Dendritic cell treated with granulocyte-macrophage colony-stimulating factor and Interleukin-4, amounts not matched to agents 40 ng/mL and 50 ng/mL, for 4 days (primary cell): ENCODE measurements at regions not wholly inside any gene's neighbourhood (a gene's known extent, or its start where the extent isn't known, plus 50 kb on each side); places are given as distances from the start of the nearest gene placed in this dataset.
"Not testable (repeated sequence)": the region's sequence is repeated elsewhere in the genome, so short reads cannot be mapped to it uniquely, and the experiment has no call there.

Experiments
- H3K27ac Mint-ChIP-seq: one replicate; pipeline ENCODE4 v1.8.0; 2022; ENCODE audit warnings: mild to moderate bottlenecking, mixed read lengths
- H3K27me3 Mint-ChIP-seq: one replicate; pipeline ENCODE4 v1.8.0; 2022; ENCODE audit warnings: mild to moderate bottlenecking, mixed read lengths
- H3K36me3 Mint-ChIP-seq: one replicate; pipeline ENCODE4 v1.8.0; 2022; ENCODE audit warnings: low read depth, mixed read lengths
- H3K4me1 Mint-ChIP-seq: one replicate; pipeline ENCODE4 v1.8.0; 2022; ENCODE audit warnings: low read depth, mixed read lengths
- H3K4me3 Mint-ChIP-seq: one replicate; pipeline ENCODE4 v1.8.0; 2022; ENCODE audit warnings: mild to moderate bottlenecking, moderate library complexity, mixed read lengths
- H3K9me3 Mint-ChIP-seq: one replicate; pipeline ENCODE4 v1.8.0; 2022; ENCODE audit warnings: mixed read lengths
- intact Hi-C: fragments of 100-400 bp; cut with micrococcal nuclease; formaldehyde crosslinking; loops from one replicate; pipeline ENCODE4 v1.15.0; 2022

GRCh38 chr1:173342736-173343135, 134.4 kb upstream of the PRDX6 start:
- no peak overlapping the region for H3K27ac Mint-ChIP-seq
- H3K4me1 Mint-ChIP-seq, result no peaks in the 10 kb centered on the region
- H3K4me3 Mint-ChIP-seq, result no peak overlapping the region
- no peaks in the 10 kb centered on the region for H3K9me3 Mint-ChIP-seq
- no peaks in the 10 kb centered on the region for H3K36me3 Mint-ChIP-seq
- intact Hi-C loops, result loop anchor here (10.0 kb wide), 1 partner anchor 62 kb away; no protein-coding TSS in a partner anchor
- H3K27me3 Mint-ChIP-seq, result no peaks in the 10 kb centered on the region

- intact Hi-C loops, result loop anchor here (10.0 kb wide), 1 partner anchor 61 kb away; no protein-coding TSS in a partner anchor
- Mint-ChIP-seq H3K36me3 (no peaks in the 10 kb centered on the region), H3K4me1 (no peaks in the 10 kb centered on the region), H3K27me3 (no peaks in the 10 kb centered on the region), H3K4me3 (no peak overlapping the region), H3K27ac (no peak overlapping the region), H3K9me3 (no peaks in the 10 kb centered on the region)
Measured at GRCh38 chr1:173344034-173344743, 132.9 kb upstream of the PRDX6 start.

DNA sequence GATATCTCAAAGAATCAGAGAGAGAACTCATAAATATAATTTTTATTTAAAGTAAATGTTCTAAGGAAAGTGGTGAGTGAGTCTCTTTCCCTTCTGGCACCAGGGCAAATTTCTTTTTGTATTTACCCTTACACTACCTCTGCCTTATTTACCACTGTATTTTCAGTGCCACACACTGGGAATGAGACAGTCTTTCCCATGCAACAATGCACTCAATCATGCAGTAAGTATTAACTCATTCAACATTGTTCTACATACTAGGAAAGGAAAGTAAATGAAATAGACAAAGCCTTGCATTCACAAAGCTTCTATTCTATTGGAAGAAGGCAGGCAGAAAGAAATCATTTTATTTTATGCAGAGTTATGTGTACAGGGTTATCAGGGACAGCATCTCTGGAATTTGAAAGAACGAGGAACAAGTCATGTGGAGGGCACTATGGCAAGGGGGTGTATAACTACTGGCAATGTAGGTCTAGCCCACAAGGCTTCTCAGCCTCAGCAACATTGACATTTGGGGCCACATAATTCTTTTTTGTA, 129.8 kb upstream of the PRDX6 start:
- no peaks in the 10 kb centered on the region for H3K27me3 Mint-ChIP-seq
- no peak overlapping the region for H3K4me3 Mint-ChIP-seq
- H3K9me3 Mint-ChIP-seq, result peaks cover 17% of the 10 kb centered on the region
- no peak overlapping the region for H3K27ac Mint-ChIP-seq
- no peaks in the 10 kb centered on the region for H3K4me1 Mint-ChIP-seq
- intact Hi-C loops, result loop anchor here (10.0 kb wide), 1 partner anchor 57 kb away; no protein-coding TSS in a partner anchor
- no peaks in the 10 kb centered on the region for H3K36me3 Mint-ChIP-seq

DNA sequence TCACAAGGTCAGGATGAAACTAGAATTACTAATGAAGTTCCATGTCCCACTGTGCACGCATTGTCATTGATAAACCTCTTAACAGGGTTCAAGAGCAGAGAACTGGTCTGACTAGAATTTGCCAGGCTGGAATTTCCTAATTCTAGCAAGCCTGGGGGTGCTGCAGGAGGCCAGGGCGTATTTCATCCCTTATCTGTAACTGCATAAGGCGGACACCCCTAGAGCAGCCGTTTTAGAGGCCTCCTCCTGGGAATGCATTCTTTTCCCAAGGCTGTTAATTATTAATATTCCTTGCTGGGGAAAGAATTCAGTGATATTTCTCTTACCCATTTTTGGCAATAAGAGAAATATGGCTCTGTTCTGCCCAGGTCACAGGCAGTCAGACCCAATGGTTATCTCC, 124.5 kb upstream of the PRDX6 start:
- H3K4me1 Mint-ChIP-seq, H3K27ac Mint-ChIP-seq, intact Hi-C loops, H3K36me3 Mint-ChIP-seq, H3K27me3 Mint-ChIP-seq, H3K4me3 Mint-ChIP-seq: not testable (repeated sequence)
- peaks cover 36% of the 10 kb centered on the region for H3K9me3 Mint-ChIP-seq

GRCh38 chr1:173353350-173353749, 123.8 kb upstream of the PRDX6 start:
- intact Hi-C loops, result no loop called here
- no peaks in the 10 kb centered on the region for H3K4me1 Mint-ChIP-seq
- peaks cover 36% of the 10 kb centered on the region for H3K9me3 Mint-ChIP-seq
- no peak overlapping the region for H3K27ac Mint-ChIP-seq
- no peaks in the 10 kb centered on the region for H3K36me3 Mint-ChIP-seq
- H3K27me3 Mint-ChIP-seq, result no peaks in the 10 kb centered on the region
- no peak overlapping the region for H3K4me3 Mint-ChIP-seq

DNA sequence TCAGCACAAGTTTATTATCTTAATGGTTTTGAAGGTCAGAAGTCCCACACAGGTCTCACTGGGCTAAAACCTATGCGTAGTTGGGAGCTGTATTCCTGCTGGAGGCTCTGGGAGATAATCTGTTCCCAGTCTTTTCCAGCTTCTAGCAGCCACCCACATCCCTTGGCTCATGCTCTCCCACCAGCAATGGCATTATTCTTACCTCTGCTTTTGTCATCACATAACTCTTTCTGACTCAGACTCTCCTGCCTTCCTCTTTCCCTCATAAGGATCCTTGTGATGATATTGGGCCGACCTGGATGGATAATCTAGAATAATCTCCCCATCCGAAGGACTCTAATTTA, 122.2 kb upstream of the PRDX6 start:
- Mint-ChIP-seq H3K4me1 (peaks cover 2% of the 10 kb centered on the region), H3K27ac (no peak overlapping the region), H3K4me3 (no peak overlapping the region), H3K36me3 (no peaks in the 10 kb centered on the region), H3K9me3 (peaks cover 36% of the 10 kb centered on the region), H3K27me3 (no peaks in the 10 kb centered on the region)
- intact Hi-C loops, result no loop called here

- intact Hi-C loops, result no loop called here
- H3K27me3 Mint-ChIP-seq, result no peaks in the 10 kb centered on the region
- H3K4me3 Mint-ChIP-seq, result no peak overlapping the region
- H3K36me3 Mint-ChIP-seq, result no peaks in the 10 kb centered on the region
- H3K9me3 Mint-ChIP-seq, result peaks cover 36% of the 10 kb centered on the region
- H3K4me1 Mint-ChIP-seq, result peaks cover 7% of the 10 kb centered on the region
- H3K27ac Mint-ChIP-seq, result no peak overlapping the region
Measured at GRCh38 chr1:173355281-173356031, 121.7 kb upstream of the PRDX6 start.

- intact Hi-C loops, result no loop called here
- H3K27me3 Mint-ChIP-seq, result no peaks in the 10 kb centered on the region
- H3K4me3 Mint-ChIP-seq, result no peak overlapping the region
- no peaks in the 10 kb centered on the region for H3K36me3 Mint-ChIP-seq
- peaks cover 15% of the 10 kb centered on the region for H3K4me1 Mint-ChIP-seq
- no peak overlapping the region for H3K27ac Mint-ChIP-seq
- H3K9me3 Mint-ChIP-seq, result peaks cover 29% of the 10 kb centered on the region
Measured at GRCh38 chr1:173356191-173356762, 120.9 kb upstream of the PRDX6 start.

GRCh38 chr1:173360487-173361063, 116.6 kb upstream of the PRDX6 start:
- H3K27ac Mint-ChIP-seq, result no peak overlapping the region
- peaks cover 15% of the 10 kb centered on the region for H3K4me1 Mint-ChIP-seq

DNA sequence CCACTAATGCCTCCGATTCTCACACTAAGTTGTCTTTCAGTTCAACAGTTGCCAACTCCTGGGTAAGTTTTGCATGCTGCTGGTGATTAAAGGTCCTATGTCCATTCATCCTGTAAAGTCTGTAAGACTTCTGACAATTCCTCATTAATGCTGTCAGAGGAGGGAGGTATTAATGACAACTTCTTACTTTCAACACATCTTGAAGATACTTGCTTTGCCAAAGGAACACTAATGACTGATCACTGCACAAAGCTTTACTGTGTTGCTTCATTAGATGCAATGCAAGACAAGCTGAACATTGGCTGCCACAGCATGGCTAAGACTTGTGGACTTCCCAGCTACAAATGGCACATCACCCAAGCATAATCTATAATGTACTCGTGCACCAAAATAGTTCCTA, 114.6 kb upstream of the PRDX6 start:
- intact Hi-C loops, result no loop called here
- Mint-ChIP-seq H3K27me3 (no peaks in the 10 kb centered on the region), H3K36me3 (no peaks in the 10 kb centered on the region), H3K4me1 (peaks cover 15% of the 10 kb centered on the region), H3K4me3 (no peak overlapping the region), H3K9me3 (peaks cover 2% of the 10 kb centered on the region), H3K27ac (no peak overlapping the region)

More at GRCh38 chr1:173360487-173361063, 116.6 kb upstream of the PRDX6 start:
- no peak overlapping the region for H3K4me3 Mint-ChIP-seq
- H3K27me3 Mint-ChIP-seq, result no peaks in the 10 kb centered on the region
- H3K36me3 Mint-ChIP-seq, result no peaks in the 10 kb centered on the region
- intact Hi-C loops, result no loop called here
- H3K9me3 Mint-ChIP-seq, result no peaks in the 10 kb centered on the region

DNA sequence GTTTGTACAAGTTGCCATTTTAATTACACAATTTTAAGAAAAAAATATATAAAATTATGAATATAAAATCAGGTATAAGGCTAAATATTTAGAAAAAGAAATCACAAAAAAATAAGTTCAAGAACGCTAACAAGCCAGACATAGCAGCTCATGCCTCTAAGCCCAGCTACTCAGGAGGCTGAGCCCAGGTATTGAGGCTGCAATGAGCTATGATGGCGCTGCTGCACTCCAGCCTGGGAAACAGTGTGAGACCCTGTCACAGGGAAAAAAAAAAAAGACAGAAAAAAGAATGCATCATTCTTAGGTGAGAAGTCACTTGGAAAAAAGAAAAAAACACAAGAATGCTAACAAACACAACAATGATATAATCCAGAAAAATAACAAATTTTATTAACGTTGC, 112.3 kb upstream of the PRDX6 start:
- Mint-ChIP-seq H3K9me3 (peaks cover 12% of the 10 kb centered on the region), H3K27me3 (no peaks in the 10 kb centered on the region), H3K36me3 (no peaks in the 10 kb centered on the region), H3K4me3 (no peak overlapping the region), H3K27ac (no peak overlapping the region), H3K4me1 (peaks cover 14% of the 10 kb centered on the region)
- intact Hi-C loops, result no loop called here

DNA sequence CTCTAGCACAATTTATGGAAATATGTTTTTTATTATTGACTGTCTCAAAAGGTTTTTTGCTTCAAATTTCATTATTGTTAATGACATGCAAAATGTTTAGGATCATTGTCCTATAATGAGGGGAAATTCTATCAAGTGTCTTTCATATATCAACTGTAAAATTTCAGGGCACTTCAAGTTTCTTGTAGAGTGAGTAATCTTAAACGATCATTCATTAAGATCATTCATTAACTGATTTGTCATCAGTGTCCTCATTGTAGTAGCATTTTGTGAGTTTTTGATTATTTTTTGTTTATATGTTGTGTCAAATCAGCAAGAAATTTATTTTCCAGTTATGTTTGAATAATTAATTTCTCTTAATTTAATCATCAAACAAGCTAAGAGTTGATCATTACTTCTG, 111.8 kb upstream of the PRDX6 start:
- intact Hi-C loops, result no loop called here
- Mint-ChIP-seq H3K4me1 (peaks cover 9% of the 10 kb centered on the region), H3K9me3 (peaks cover 12% of the 10 kb centered on the region), H3K27me3 (no peaks in the 10 kb centered on the region), H3K4me3 (no peak overlapping the region), H3K36me3 (no peaks in the 10 kb centered on the region), H3K27ac (no peak overlapping the region)

DNA sequence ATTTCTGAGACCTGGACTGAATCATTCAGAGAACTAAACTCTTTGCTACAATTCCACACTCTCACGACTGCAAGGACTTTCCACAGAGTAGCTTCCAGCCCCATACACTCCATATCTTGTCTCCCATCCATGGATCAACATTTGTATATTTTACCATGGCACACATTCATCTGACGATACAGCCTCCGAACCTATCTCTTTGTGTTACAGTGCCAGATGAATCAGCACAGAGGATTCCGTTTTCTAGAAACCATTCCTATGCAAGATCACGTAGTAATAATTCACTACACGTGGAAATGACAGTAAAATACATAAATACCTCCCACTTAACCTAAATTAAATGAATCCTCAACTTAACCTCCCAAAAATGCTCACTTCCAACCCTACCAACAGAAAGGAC, 110.0 kb upstream of the PRDX6 start:
- no peak overlapping the region for H3K27ac Mint-ChIP-seq
- H3K4me1 Mint-ChIP-seq, result peaks cover 5% of the 10 kb centered on the region
- H3K27me3 Mint-ChIP-seq, result no peaks in the 10 kb centered on the region
- H3K9me3 Mint-ChIP-seq, result peaks cover 12% of the 10 kb centered on the region
- H3K4me3 Mint-ChIP-seq, result no peak overlapping the region
- no peaks in the 10 kb centered on the region for H3K36me3 Mint-ChIP-seq
- intact Hi-C loops, result no loop called here

DNA sequence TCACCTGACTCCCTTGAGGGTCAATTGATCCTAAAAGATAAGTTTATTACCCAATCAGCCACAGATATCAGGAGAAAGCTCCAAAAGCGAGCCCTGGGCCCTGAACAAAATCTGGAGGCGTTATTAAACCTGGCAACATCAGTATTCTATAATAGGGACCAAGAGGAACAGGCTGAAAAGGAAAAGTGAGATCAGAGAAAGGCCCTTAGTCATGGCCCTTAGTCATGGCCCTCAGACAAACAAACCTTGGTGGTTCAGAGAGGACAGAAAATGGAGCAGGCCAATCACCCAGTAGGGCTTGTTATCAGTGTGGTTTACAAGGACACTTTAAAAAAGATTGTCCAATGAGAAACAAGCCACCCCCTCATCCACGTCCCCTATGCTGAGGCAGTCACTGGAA, 106.5 kb upstream of the PRDX6 start:
- H3K36me3 Mint-ChIP-seq, H3K4me1 Mint-ChIP-seq, H3K27me3 Mint-ChIP-seq, intact Hi-C loops, H3K4me3 Mint-ChIP-seq, H3K27ac Mint-ChIP-seq: not testable (repeated sequence)
- H3K9me3 Mint-ChIP-seq, result peaks cover 22% of the 10 kb centered on the region
